K562 (cell line): ENCODE measurements at regions not wholly inside any gene's neighbourhood (a gene's known extent, or its start where the extent isn't known, plus 50 kb on each side); places are given as distances from the start of the nearest gene placed in this dataset.

Experiments
- EHMT2 ChIP-seq: fragments of 450-650 bp; IDR thresholded peaks from 2 replicates; pipeline ENCODE4 v1.6.1; 2018; ENCODE audit warnings: antibody characterized with exemption
- MGA ChIP-seq: fragments of 450-650 bp; IDR thresholded peaks from 2 replicates; pipeline ENCODE4 v1.6.1; 2016; ENCODE audit warnings: mild to moderate bottlenecking, moderate library complexity
- NCOA2 ChIP-seq, 2 experiments: fragments of 450-650 bp; IDR thresholded peaks; 2 replicates each; pipeline ENCODE4 v1.6.1; 2018; ENCODE audit warnings: mild to moderate bottlenecking in 2 of 2, moderate library complexity in 1 of 2; ENCODE audit not compliant: partially characterized antibody in 2 of 2
- RBM14 ChIP-seq: fragments of 200-400 bp; formaldehyde crosslinking; IDR thresholded peaks from 2 replicates; pipeline ENCODE4 v1.6.1; 2018; ENCODE audit warnings: low read depth, mild to moderate bottlenecking, low read length, moderate library complexity, borderline replicate concordance; ENCODE audit not compliant: insufficient read depth
- RBM22 ChIP-seq: fragments of 200-400 bp; formaldehyde crosslinking; IDR thresholded peaks from 2 replicates; pipeline ENCODE4 v1.6.1; 2018; ENCODE audit warnings: low read length, low read depth; ENCODE audit not compliant: poor library complexity, severe bottlenecking
- RFX5 ChIP-seq: IDR thresholded peaks from 2 replicates; pipeline ENCODE4 v1.6.1; 2011; ENCODE audit warnings: low read depth, mild to moderate bottlenecking, improper control_type of control experiment, low read length
- SIRT6 ChIP-seq: IDR thresholded peaks from one replicate; pipeline ENCODE4 v1.6.1; 2012; ENCODE audit warnings: low read depth, mild to moderate bottlenecking, control low read depth, inconsistent platforms, low read length, moderate library complexity
- SMARCE1 ChIP-seq: fragments of 450-650 bp; IDR thresholded peaks from 2 replicates; pipeline ENCODE4 v1.7.1; 2016; ENCODE audit warnings: mild to moderate bottlenecking
- ZBTB33 ChIP-seq: sonication (generic); formaldehyde crosslinking; IDR thresholded peaks from 2 replicates; pipeline ENCODE4 v1.8.1; 2023; ENCODE audit warnings: mild to moderate bottlenecking, missing genetic modification reagents
- ZMIZ1 ChIP-seq, 2 experiments: fragments of 150-350 bp in 1 of 2; IDR thresholded peaks; 2 replicates each; pipeline ENCODE4 v1.6.1; 2012 to 2016; ENCODE audit warnings: low read depth in 2 of 2, low read length in 2 of 2, mild to moderate bottlenecking in 1 of 2, moderate library complexity in 1 of 2
- ZNF324 ChIP-seq: fragments of 250-450 bp; sonication (Bioruptor Pico); IDR thresholded peaks from 2 replicates; pipeline ENCODE4 v1.4.0; 2020; ENCODE audit warnings: mild to moderate bottlenecking

GRCh38 chr11:43547889-43548381 is 132.6 kb upstream of the HSD17B12 start (continued):
- TF ChIP-seq MGA = peak; percentile 94
- TF ChIP-seq RBM14 = no peak
- no peak for TF ChIP-seq RBM22
- no peak for TF ChIP-seq EHMT2
- TF ChIP-seq SMARCE1 = no peak
- no peak for TF ChIP-seq RFX5
- no peak for TF ChIP-seq ZMIZ1 (IDR thresholded peaks at IDR 0.05; ENCODE audit: low read depth in 2 of 2, low read length in 2 of 2)
- TF ChIP-seq SIRT6 = no peak
- no peak for TF ChIP-seq ZNF324 (CRISPR knock-in tag)
- no peak for TF ChIP-seq NCOA2 (IDR thresholded peaks at IDR 0.05; ENCODE audit: partially characterized antibody in 2 of 2)
- TF ChIP-seq ZBTB33 (CRISPR knock-in tag) = peak; percentile 74
